GM19468 (cell line): ENCODE measurements at regions not wholly inside any gene's neighbourhood (a gene's known extent, or its start where the extent isn't known, plus 50 kb on each side); places are given as distances from the start of the nearest gene placed in this dataset.
"Not testable (repeated sequence)": the region's sequence is repeated elsewhere in the genome, so short reads cannot be mapped to it uniquely, and the experiment has no call there.

Experiments
- ATAC-seq: cut with Tn5 transposase; IDR thresholded peaks from one replicate; pipeline ENCODE4 v1.9.1; 2021; ENCODE audit warnings: mild to moderate bottlenecking, moderate library complexity, moderate number of reproducible peaks; ENCODE audit not compliant: unreplicated experiment; ENCODE audit errors: extremely low read depth

DNA sequence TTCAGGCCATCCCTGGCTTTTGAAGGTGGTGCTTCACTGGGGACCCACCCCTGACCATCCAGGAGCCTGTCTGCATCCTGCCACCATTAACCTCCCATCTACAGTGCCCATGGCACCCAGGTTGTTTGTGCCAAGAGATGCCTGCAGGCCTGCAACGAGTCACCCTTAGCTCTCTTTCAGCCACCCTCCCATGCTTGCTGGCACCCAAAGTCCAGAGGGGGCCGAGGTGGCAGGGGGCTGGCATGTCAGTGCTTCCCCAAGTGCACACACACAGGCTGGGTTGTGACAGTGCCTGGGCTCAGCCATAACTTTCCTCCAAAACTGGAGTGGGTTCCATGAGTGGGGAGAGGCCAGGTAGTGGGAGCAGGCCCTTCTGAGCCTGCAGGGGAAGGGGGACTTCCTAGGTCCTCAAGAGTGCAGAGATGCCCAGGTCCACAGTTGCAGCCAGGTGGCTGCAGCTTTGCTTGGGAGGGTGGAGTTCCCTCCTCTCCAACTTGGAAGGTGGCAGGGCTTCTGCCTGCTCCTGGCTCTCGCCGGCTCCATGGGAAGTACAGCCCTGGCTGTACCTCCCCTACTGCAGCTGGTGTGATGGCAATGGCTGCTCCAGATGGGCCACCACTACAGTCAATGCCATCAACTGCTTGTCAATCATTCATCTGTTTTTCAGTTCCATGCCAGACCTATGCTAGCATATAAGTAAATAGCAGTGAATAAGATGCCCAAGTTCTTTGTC, 235.9 kb upstream of the GIMD1 start:
- no peak for ATAC-seq

DNA sequence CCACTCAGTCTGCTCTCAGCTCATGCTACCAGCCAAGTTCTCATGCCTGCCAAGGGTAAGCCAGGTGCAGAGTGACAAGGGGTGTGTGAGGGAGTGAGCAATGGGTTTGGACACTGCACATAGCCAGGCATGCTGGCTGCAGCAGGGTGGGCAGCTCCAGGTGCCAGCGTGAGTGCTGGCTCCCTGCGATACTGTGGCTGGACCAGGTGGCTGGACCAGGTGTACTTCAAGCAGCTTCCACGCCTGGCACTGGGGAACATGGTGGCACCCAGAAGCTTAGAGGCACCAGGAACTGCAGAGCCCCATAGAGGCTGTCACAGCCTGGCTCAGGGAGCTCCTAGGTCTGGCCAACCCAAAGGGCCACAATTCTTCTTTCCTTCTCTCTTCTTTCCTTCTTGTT, 234.9 kb upstream of the GIMD1 start:
- no peak for ATAC-seq

DNA sequence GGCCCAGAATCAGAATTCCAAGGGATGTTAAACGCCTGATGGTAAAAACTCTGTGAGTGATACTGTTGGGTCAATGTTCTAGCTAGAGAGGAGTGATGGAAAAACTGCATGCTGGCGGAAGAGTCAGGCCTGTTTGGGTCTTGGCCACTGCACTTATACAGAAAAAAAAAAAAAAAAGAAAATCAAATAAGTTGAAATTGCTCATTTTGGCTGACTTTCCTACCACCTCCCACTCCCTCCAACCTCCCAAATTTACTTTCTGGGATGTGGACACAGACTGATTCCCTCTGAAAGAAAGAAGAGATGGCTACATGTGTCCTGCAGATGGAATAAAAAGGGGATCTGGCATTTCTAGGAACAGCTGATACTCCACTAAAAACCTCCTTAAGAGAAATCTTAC, 234.1 kb upstream of the GIMD1 start:
- ATAC-seq: no peak

DNA sequence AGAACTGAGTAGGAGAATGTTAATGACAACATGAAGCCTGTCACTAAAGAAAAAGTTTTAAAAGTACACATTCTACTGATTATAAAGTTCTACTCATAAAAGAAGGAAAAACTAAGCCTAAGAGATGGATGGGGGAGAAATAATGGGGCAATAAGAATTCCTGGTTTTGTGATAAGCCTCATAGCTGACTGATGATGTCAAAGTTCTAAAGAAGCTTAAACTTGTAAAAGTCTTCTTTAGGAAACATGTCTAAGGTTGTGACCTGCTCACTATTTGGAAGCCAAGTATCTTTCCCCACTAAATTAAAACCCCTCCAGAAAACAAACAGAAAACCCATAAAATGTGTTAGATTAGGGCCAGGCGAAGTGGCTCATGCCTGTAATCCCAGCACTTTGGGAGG, 232.9 kb upstream of the GIMD1 start:
- ATAC-seq: no peak

DNA sequence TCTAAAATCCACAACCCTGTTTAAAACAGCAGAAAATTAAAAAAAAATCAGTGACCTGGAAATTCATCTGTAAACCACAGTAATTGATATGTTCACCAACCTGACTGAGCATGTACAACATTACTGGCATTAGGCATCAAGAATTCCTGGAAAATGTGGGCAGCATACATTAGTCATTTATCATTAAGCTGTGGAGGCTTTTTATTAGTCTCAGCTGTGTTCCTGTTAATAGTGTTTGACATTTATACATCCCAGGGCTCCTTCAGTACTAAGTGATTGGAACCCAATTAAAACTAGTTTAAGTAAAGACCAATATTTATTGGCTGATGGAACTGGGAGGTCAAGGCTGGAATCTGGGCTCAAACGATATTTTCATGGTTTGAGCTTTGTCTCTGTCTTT, 227.3 kb upstream of the GIMD1 start:
- ATAC-seq: no peak

DNA sequence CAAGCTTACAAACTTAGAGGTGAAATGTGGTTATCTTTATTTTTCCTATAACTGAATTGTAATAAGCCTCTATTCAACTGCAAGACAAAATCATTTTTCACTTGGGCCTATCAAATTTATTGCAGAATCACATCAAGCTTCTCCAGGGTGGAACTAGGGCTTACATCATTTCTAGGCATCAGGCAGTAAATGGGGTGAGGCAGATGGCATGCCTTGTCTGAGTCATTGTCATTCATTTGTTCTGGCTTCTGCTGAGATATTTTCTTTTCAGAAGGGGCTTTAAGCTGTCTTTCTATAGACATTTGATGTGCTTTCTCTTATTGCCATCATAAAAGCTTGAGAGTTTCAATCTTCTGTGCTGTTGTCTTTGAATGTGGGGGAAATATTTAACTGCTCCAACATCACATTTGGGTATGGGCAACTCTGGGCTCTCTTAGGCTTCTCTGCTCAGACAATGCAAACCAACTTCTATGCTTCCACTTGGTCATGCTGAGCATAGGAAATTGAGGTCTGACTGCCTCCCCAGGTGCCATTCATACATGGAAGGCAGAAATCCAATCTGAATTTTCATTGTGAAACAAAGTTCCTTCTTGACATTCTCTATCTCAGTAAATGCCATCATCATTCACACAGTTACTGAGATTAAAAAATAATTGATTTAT, 225.8 kb upstream of the GIMD1 start:
- ATAC-seq: no peak

DNA sequence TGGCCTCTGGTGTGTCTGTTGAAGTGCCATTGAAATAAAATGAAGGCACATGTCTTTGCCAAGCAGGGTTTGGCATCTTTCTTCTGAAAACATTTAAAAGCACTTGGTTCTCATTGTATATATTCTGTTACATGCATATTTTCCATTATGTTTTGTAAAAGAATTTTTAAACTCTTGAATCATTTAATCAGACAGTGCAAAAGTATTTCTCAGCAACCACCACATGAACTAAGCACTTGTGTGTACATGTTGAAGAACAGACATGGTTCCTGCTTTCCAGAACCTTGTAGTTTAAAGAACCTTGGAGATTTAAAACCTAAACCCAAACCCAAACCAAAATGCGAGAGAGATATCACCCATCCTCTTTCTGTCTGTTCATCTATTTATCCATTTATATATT, 220.3 kb upstream of the GIMD1 start:
- no peak for ATAC-seq

DNA sequence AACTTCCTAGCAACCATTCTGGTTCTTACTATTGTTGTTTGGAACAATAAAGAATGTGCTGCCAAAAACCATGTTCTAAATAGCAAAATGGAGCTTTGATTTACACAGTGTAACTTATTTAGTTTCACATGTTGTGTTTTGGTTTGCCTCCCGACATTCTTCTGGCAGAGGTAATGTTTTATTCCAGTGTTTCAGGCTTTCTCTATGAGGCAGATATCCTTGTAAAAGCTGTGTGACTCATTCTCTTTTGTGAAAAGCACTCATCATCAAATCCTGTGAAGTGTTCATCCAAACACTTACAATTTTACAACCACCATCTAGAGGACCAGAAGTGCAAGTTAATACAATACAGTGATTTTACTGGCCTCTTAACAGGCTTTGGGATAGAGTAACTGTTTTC, 219.0 kb upstream of the GIMD1 start:
- no peak for ATAC-seq

DNA sequence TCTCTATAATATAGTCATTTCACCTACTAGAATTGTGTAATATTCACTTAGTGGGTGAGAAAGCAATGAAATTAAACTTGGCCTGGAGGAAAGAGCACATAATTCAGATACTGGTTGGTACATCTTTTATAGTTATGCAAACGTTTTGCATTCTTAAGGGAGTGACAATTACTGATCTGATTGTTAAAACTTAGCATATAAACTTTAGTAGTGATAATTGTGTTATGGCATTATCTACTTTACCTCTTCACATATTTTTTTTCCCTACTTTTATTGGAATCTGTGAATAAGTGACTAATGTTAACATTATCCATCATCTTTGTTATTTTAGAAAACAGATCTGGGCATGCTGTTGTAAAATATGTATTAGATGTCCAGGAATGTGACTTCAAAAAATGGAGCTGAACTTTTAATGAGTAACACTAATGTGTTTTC, 217.4 kb upstream of the GIMD1 start:
- ATAC-seq: no peak

DNA sequence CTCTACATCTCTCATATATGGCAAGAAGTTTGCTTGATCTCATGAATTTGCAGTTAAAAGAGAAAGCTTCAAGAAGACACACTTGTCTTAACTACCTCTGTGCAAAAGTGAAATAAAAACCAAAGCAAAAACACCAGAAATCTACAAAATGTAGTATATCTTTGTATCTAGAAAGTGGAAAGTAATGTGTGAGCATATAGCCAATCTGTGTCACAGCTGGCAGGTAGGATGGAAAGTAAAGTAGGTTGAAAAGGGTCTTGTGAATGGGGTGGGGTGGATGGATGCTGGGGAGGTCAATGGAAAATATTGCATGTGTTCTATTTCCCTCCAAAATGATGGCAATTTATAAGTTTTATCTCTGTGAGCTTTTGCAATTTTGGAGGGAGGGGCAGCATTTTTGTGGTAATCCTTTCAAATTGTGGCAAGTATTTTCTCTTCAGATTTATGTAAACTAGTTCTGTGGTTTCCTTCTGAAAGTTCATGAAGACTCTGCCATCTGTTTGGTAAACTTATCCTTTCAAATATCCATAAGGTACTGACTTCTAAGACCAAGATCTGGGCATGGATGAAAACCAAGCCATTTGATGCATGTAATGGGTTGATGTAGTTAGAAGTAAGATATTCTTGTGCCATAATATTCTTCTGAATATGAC, 215.9 kb upstream of the GIMD1 start:
- ATAC-seq: no peak

DNA sequence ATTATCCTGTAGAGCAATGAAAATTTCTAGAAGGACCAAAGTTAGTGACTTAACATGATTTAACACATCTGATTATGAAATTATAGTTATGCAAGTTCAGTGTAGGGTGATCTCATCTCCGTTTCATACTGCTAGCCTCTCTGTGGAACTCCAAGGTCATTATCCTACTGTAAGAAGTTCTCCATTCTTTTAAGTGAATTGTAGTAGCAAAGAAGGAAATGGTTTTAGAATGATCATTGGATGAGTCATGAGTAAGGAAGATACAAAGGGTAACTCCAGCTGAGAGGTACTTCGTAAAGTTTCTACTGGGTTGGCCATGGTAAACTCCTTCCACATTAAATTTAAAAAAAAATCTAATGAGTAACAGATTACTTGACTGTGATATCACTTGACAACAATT, 215.0 kb upstream of the GIMD1 start:
- ATAC-seq: no peak

DNA sequence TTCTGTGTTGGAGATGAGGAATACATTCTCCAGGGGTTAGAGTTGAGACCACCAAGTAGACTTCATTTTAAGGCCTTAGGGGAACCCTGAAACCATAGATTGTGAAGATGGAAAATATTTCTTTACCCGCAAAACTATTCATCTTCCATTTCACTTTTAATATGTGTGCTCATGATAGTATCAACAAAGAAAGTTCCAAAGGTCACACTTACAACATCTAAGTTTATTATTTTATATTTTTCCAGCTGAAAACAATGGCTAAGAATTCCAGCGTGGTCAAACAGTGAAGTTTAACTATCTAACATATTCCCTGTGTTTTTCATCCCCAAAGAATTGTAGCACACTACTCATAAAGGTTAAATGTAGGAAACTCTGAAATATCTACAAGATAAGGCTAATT, 214.5 kb upstream of the GIMD1 start:
- ATAC-seq: no peak

DNA sequence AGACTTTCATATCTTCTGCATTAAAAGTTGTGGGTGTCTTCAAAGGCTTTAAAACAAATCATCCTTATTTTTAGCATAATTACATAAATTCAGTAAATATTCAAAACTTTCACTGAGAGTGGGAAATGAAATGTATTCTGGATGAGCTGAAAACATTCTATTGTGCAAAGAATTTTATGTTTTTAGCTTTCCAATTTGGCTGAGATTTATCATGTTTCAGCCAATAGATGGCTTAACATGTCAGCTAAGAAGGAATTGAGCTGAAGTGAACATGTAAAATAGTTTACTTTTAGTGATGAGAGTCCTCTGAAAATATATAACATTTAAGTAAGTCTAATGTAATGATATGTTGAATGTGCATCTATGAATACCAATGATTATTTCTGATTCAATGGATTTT, 213.5 kb upstream of the GIMD1 start:
- no peak for ATAC-seq

DNA sequence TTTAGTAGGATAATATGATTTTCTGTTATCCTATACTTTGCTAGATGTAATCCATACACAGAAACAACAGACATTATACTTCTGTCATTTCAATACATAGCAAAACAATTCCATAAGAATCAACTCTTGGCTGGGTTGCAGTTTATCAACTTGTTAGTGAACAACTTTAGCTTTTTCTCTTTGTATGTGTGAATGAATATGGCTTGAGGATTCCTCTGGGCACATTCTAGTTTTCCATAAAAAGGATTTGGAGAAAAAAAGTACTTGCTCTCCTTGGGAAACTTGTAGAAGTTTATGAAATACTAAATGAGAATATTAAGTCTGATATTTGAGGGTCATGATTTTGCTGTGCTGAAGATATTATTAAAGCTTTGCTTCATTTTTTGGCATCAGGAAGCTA, 210.7 kb upstream of the GIMD1 start:
- no peak for ATAC-seq

DNA sequence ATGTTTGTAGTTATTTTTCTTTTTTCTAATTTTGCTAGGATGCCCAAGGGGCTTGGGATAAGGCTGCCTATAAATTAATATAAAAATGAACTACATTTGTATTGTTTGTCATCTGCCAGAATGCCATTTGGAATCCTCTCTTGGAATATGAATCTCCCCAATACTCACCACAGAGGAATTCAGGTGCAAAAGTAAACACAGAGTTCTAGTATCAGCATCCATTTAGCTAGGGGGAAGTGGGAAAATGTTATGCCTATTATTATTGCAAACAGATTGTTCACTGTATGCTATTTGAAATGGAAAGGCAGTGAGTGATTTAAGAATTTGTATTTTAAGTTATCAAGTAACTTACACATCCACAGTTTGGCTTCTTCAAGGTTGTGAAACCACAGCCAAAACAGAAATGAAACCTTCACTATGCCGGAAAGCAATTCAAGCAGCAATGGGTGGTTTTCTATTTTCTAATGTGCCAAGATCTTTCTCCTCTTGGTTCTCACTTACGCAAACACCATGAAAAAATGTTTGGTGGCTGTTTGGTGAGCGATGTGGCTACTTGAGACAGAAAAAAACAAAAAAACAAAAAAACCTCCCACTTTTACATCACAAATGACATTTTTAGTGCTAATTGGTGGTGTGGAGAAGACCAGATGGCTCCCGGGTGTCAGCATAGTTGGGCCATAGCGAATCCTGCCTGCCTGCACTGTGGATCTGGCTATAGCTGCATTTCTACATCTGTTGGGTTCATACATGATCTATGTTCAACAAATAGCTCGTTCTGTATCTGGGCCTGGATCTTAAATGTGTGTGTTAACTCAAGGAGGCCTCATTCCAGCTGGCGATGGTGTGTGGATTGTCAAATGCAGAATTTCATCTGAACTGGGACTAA, 200.8 kb upstream of the GIMD1 start:
- no peak for ATAC-seq

DNA sequence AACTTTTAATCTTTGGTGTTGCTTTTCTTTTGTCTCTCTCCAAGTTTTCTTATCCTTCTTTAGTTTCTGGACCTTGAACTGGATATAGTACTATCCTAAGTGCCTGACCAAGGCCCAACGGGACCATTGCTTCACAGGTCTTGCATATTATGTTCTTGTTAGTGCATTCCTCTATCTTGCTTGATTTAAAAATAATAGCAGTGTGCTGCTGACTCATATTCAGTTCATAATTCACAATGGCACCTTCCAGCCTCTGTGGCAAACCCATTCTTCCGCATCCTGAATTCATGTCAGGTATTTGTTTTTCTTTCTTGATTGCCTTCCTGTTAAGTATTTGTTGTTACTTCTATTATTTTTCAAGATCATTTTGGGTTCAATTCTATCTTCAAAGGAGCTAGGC, 197.1 kb upstream of the GIMD1 start:
- no peak for ATAC-seq

DNA sequence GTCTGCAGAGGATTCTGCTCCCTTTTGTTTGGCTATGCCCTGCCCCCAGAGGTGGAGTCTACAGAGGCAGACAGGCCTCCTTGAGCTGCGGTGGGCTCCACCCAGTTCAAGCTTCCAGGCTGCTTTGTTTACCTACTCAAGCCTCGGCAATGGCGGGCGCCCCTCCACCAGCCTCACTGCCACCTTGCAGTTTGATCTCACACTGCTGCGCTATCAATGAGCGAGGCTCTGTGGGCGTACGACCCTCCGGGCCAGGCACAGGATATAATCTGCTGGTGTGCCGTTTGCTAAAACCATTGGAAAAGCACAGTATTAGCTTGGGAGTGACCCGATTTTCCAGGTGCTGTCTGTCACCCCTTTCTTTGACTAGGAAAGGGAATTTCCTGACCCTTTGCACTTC, 195.1 kb upstream of the GIMD1 start:
- ATAC-seq: not testable (repeated sequence)

DNA sequence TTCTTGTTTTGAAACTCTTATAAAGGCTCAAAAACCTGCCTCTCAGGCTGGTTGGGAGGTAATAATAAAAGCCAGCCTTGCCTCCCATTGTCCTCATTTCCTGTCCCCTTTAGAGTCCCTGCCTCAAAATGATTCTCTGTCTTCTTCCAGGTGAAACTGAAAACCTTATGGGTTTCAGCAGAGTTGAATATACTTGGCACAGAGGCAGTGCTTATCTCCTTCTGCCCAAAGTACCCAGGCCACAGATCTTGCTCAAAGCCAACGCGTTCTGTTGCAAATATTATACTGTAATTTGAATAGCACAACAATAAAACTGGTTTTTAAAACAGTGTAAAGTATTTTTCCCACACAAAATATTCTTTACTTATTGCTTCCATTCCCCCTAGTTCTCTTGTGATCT, 183.1 kb upstream of the GIMD1 start:
- no peak for ATAC-seq

DNA sequence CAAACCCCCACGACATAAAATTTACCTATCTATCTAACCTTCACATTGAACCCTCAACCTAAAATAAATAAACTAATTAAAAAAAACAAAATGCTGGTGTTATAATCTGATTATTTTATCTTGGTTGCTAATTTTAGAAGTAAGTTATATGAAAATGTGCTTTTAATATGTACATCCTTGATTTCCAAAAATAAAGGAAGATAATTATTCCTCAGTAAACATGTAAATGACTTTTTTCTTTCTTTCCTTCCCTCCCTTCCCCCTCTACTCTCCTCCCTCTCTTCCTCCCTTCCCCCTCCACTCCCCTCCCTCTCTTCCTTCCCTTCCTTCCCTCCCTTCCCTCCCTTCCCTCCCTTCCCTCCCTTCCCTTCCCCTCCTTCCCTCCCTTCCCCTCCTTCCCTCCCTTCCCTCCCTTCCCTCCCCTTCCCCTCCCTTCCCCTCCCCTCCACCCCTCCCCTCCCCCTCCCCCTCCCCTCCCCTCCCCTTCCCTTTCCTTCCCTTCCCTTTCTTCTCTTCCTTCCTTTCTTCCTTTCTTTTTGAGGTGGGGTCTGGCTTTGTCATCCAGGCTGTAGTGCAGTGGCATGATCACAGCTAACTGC, 180.0 kb upstream of the GIMD1 start:
- ATAC-seq: no peak

DNA sequence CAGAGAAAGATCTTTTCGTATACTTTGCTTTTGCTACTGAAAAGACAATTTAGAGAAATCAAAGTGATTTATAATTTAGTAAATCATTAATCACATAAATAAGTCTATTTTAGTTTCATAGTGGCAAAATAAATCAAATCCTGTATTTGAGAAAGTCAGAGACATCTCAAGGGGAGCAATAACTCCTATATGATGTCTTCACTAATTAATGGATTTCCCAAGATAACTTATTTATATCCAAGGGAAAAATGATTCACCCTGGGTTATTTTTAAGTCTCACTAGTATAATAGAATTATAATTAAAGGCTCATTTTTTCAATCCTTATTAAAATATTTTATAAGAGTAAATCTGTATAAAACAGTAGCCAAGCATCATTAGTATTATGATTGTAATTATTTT, 177.8 kb upstream of the GIMD1 start:
- no peak for ATAC-seq
